Ishikawa (cell line): ENCODE measurements at regions not wholly inside any gene's neighbourhood (a gene's known extent, or its start where the extent isn't known, plus 50 kb on each side); places are given as distances from the start of the nearest gene placed in this dataset.

ENCODE experiments used
- EP300 ChIP-seq: IDR thresholded peaks from 2 replicates; pipeline ENCODE4 v1.6.1; 2012; ENCODE audit warnings: borderline replicate concordance
- YY1 ChIP-seq: IDR thresholded peaks from 2 replicates; pipeline ENCODE4 v1.6.1; 2012; ENCODE audit warnings: low read depth
- TF ChIP-seq, protein P1 (sequence below): IDR thresholded peaks from 2 replicates; pipeline ENCODE4 v1.6.1; 2012

- TF ChIP-seq, protein P1, sequence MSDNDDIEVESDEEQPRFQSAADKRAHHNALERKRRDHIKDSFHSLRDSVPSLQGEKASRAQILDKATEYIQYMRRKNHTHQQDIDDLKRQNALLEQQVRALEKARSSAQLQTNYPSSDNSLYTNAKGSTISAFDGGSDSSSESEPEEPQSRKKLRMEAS, result no peak
- TF ChIP-seq YY1 (no peak), EP300 (no peak)
These were observed 71.7 kb upstream of the PRMT6 start for GRCh38 chr1:106984801-106985200.
